ENCODE measurements at regions not wholly inside any gene's neighbourhood (a gene's known extent, or its start where the extent isn't known, plus 50 kb on each side); places are given as distances from the start of the nearest gene placed in this dataset.
"Not testable (repeated sequence)": the region's sequence is repeated elsewhere in the genome, so short reads cannot be mapped to it uniquely, and the experiment has no call there.

DNA sequence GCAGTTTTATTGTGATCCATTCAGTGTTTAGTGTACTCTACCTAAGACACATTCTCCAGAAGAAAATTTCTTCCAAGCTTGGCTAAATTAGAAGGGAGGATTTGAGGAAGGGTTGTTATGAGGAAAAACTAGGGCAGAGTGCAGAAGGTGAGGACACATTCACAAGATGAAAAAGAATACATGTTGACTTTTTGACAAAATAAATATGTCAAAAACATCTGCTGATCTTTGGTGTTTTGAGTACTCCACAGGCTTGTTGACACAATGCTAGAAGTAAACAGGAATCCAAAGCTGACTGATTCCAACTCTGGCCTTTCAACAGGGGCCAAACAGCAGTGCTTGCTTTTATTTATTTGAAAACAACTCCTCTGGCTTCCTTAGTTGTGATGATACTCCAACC lies 125.8 kb upstream of the SLC7A11 start:
- Histone ChIP-seq H3K4me1 (ENCODE audit: insufficient read depth, low read length) (no peaks in the 10 kb centered on the region), H3K4me2 (ENCODE audit: insufficient read depth, low read length) (no peak overlapping the region), H4K20me1 (ENCODE audit: insufficient read depth, low read length) (no peaks in the 10 kb centered on the region), H3K36me3 (ENCODE audit: insufficient read depth, low read length) (no peaks in the 10 kb centered on the region), H3K4me3 (ENCODE audit: insufficient read depth, low read length) (no peak overlapping the region), H3K79me2 (ENCODE audit: insufficient read depth, low read length) (no peaks in the 10 kb centered on the region), H3K27ac (ENCODE audit: low read depth, low read length) (no peak overlapping the region), H3K9me3 (ENCODE audit: low read depth, low read length) (no peaks in the 10 kb centered on the region), H3K27me3 (ENCODE audit: insufficient read depth, low read length) (no peaks in the 10 kb centered on the region), H2AFZ (ENCODE audit: low read length) (no peak overlapping the region)
- DNase-seq (ENCODE audit: insufficient read length, low spot score, missing footprints), result no peak
- TF ChIP-seq, protein P1, sequence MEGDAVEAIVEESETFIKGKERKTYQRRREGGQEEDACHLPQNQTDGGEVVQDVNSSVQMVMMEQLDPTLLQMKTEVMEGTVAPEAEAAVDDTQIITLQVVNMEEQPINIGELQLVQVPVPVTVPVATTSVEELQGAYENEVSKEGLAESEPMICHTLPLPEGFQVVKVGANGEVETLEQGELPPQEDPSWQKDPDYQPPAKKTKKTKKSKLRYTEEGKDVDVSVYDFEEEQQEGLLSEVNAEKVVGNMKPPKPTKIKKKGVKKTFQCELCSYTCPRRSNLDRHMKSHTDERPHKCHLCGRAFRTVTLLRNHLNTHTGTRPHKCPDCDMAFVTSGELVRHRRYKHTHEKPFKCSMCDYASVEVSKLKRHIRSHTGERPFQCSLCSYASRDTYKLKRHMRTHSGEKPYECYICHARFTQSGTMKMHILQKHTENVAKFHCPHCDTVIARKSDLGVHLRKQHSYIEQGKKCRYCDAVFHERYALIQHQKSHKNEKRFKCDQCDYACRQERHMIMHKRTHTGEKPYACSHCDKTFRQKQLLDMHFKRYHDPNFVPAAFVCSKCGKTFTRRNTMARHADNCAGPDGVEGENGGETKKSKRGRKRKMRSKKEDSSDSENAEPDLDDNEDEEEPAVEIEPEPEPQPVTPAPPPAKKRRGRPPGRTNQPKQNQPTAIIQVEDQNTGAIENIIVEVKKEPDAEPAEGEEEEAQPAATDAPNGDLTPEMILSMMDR (IDR thresholded peaks at IDR 0.05; ENCODE audit: extremely low read depth, low read depth, low read length), result no peak

GRCh38 chr4:138352446-138352845 lies 110.3 kb upstream of the SLC7A11 start:
- H3K9me3 ChIP-seq (ENCODE audit: low read depth, low read length); H3K36me3 ChIP-seq (ENCODE audit: insufficient read depth, low read length); DNase-seq (ENCODE audit: insufficient read length, low spot score, missing footprints); H3K79me2 ChIP-seq (ENCODE audit: insufficient read depth, low read length); H3K4me2 ChIP-seq (ENCODE audit: insufficient read depth, low read length); H3K4me1 ChIP-seq (ENCODE audit: insufficient read depth, low read length); H3K4me3 ChIP-seq (ENCODE audit: insufficient read depth, low read length); H3K27me3 ChIP-seq (ENCODE audit: insufficient read depth, low read length); H2AFZ ChIP-seq (ENCODE audit: low read length); H3K27ac ChIP-seq (ENCODE audit: low read depth, low read length); H4K20me1 ChIP-seq (ENCODE audit: insufficient read depth, low read length): not testable (repeated sequence)

- Histone ChIP-seq H3K36me3 (ENCODE audit: insufficient read depth, low read length) (no peaks in the 10 kb centered on the region), H3K9me3 (ENCODE audit: low read depth, low read length) (no peaks in the 10 kb centered on the region), H3K4me1 (ENCODE audit: insufficient read depth, low read length) (no peaks in the 10 kb centered on the region), H3K79me2 (ENCODE audit: insufficient read depth, low read length) (no peaks in the 10 kb centered on the region), H3K4me3 (ENCODE audit: insufficient read depth, low read length) (no peak overlapping the region), H4K20me1 (ENCODE audit: insufficient read depth, low read length) (no peaks in the 10 kb centered on the region), H3K27me3 (ENCODE audit: insufficient read depth, low read length) (no peaks in the 10 kb centered on the region), H3K4me2 (ENCODE audit: insufficient read depth, low read length) (no peak overlapping the region), H3K27ac (ENCODE audit: low read depth, low read length) (no peak overlapping the region), H2AFZ (ENCODE audit: low read length) (peak overlapping the region; percentile 20)
- TF ChIP-seq, protein P1 (IDR thresholded peaks at IDR 0.05; ENCODE audit: extremely low read depth, low read depth, low read length), result no peak
- DNase-seq (ENCODE audit: insufficient read length, low spot score, missing footprints), result no peak
Measured at GRCh38 chr4:138348055-138348454, 105.9 kb upstream of the SLC7A11 start.

DNA sequence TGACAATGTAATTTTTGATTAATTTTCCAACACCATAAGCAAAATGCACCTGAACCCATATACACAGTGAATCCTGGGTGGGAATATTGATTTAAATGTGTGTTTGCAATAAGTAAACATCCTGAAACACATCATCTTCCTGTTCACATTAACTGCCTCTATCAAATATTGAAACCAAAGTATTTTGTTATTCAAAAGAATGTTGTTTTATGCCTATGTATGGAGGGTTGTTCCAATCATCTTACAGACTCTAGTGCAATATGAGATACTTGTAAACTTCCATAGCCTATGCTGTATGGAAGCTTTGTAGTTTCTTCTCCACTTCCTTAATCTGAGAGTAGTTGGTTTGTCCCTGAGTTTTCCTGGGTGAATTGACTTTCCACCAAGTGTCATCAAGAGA lies 105.4 kb upstream of the SLC7A11 start:
- H3K4me2 ChIP-seq (ENCODE audit: insufficient read depth, low read length), result no peak overlapping the region
- H3K9me3 ChIP-seq (ENCODE audit: low read depth, low read length), result no peaks in the 10 kb centered on the region
- DNase-seq (ENCODE audit: insufficient read length, low spot score, missing footprints), result no peak
- TF ChIP-seq, protein P1 (IDR thresholded peaks at IDR 0.05; ENCODE audit: extremely low read depth, low read depth, low read length), result no peak
- no peak overlapping the region for H3K4me3 ChIP-seq (ENCODE audit: insufficient read depth, low read length)
- H3K27me3 ChIP-seq (ENCODE audit: insufficient read depth, low read length), result no peaks in the 10 kb centered on the region
- H3K79me2 ChIP-seq (ENCODE audit: insufficient read depth, low read length), result no peaks in the 10 kb centered on the region
- H2AFZ ChIP-seq (ENCODE audit: low read length), result no peak overlapping the region
- H3K4me1 ChIP-seq (ENCODE audit: insufficient read depth, low read length), result no peaks in the 10 kb centered on the region
- H4K20me1 ChIP-seq (ENCODE audit: insufficient read depth, low read length), result no peaks in the 10 kb centered on the region
- H3K36me3 ChIP-seq (ENCODE audit: insufficient read depth, low read length), result no peaks in the 10 kb centered on the region
- no peak overlapping the region for H3K27ac ChIP-seq (ENCODE audit: low read depth, low read length)
